Fibroblast of lung (primary cell): ENCODE measurements at regions not wholly inside any gene's neighbourhood (a gene's known extent, or its start where the extent isn't known, plus 50 kb on each side); places are given as distances from the start of the nearest gene placed in this dataset.

Experiments used
- DNase-seq, 2 donors: peaks; one replicate each; pipeline versions ENCODE4 v3.0.0 to v3.0.0-alpha.2; 2010; ENCODE audit warnings: low read depth in 2 of 2
- H2AFZ ChIP-seq: 2 replicates; pipeline ENCODE4 v1.5.1; 2012; ENCODE audit warnings: low read length, control low read depth, inconsistent platforms
- H3K27ac ChIP-seq: 2 replicates; pipeline ENCODE4 v1.5.1; 2011; ENCODE audit warnings: low read length, control low read depth; ENCODE audit not compliant: insufficient read depth
- H3K27me3 ChIP-seq: 2 replicates; pipeline ENCODE4 v1.5.1; 2011; ENCODE audit warnings: mild to moderate bottlenecking, low read length; ENCODE audit not compliant: control insufficient read depth, insufficient read depth
- H3K36me3 ChIP-seq: 2 replicates; pipeline ENCODE4 v1.5.1; 2011; ENCODE audit warnings: low read length; ENCODE audit not compliant: control insufficient read depth, insufficient read depth
- H3K4me1 ChIP-seq: 2 replicates; pipeline ENCODE4 v1.5.1; 2011; ENCODE audit warnings: low read length; ENCODE audit not compliant: control insufficient read depth, insufficient read depth; ENCODE audit errors: extremely low read depth
- H3K4me2 ChIP-seq: 2 replicates; pipeline ENCODE4 v1.5.1; 2011; ENCODE audit warnings: low read length, control low read depth; ENCODE audit not compliant: insufficient read depth; ENCODE audit errors: extremely low read depth
- H3K4me3 ChIP-seq, 4 experiments: fragments of 200-600 bp in 1 of 4; sonication (generic) in 1 of 4; replicated peaks in 1 of 4; 2 replicates each; pipeline ENCODE4 v1.5.1; 2011 to 2016; ENCODE audit warnings: low read length in 4 of 4, low read depth in 3 of 4, mild to moderate bottlenecking in 3 of 4, control low read depth in 2 of 4, inconsistent platforms in 1 of 4, mixed read lengths in 1 of 4; ENCODE audit not compliant: insufficient read depth in 1 of 4; ENCODE audit errors: control extremely low read depth in 1 of 4
- H3K79me2 ChIP-seq: 2 replicates; pipeline ENCODE4 v1.5.1; 2012; ENCODE audit warnings: mild to moderate bottlenecking, low read length, inconsistent platforms; ENCODE audit not compliant: control insufficient read depth, insufficient read depth
- H3K9ac ChIP-seq: 2 replicates; pipeline ENCODE4 v1.5.1; 2011; ENCODE audit warnings: mild to moderate bottlenecking, low read length, control low read depth; ENCODE audit not compliant: insufficient read depth
- H3K9me3 ChIP-seq: 2 replicates; pipeline ENCODE4 v1.5.1; 2012; ENCODE audit warnings: low read depth, low read length; ENCODE audit not compliant: control insufficient read depth, insufficient read depth
- H4K20me1 ChIP-seq: 2 replicates; pipeline ENCODE4 v1.5.1; 2011; ENCODE audit warnings: low read length; ENCODE audit not compliant: control insufficient read depth, insufficient read depth; ENCODE audit errors: extremely low read depth
- CTCF ChIP-seq, 2 donors: IDR thresholded peaks in 1 of 2; conservative IDR thresholded peaks in 1 of 2; 1 replicate in 1 of 2; 2 replicates in 1 of 2; pipeline ENCODE4 v1.5.1; 2011 to 2012; ENCODE audit warnings: low read length in 2 of 2, control low read depth in 1 of 2, inconsistent platforms in 1 of 2, low read depth in 1 of 2, mild to moderate bottlenecking in 1 of 2
- EZH2 ChIP-seq: IDR thresholded peaks from 2 replicates; pipeline ENCODE4 v1.5.1; 2012; ENCODE audit warnings: low read length, control low read depth, mild to moderate bottlenecking; ENCODE audit errors: missing control alignments

GRCh38 chr4:18444206-18444605 lies 422.7 kb upstream of the LCORL start:
- H3K9me3 ChIP-seq: no peaks in the 10 kb centered on the region
- H3K36me3 ChIP-seq: no peaks in the 10 kb centered on the region
- H3K27me3 ChIP-seq: no peaks in the 10 kb centered on the region
- H3K4me3 ChIP-seq: no peak overlapping the region
- no peaks in the 10 kb centered on the region for H4K20me1 ChIP-seq
- H3K4me1 ChIP-seq: no peaks in the 10 kb centered on the region
- no peak overlapping the region for H2AFZ ChIP-seq
- no peak overlapping the region for H3K4me2 ChIP-seq
- no peak for DNase-seq
- no peak overlapping the region for H3K9ac ChIP-seq
- no peak overlapping the region for H3K27ac ChIP-seq
- TF ChIP-seq EZH2 (no peak), CTCF (conservative IDR thresholded peaks at IDR 0.05 in 1 of 2, IDR thresholded peaks at IDR 0.05 in 1 of 2; ENCODE audit: low read depth in 1 of 2, low read length in 2 of 2) (no peak)
- no peaks in the 10 kb centered on the region for H3K79me2 ChIP-seq

GRCh38 chr4:18442957-18443356 lies 421.4 kb upstream of the LCORL start:
- H3K4me1 ChIP-seq: no peaks in the 10 kb centered on the region
- no peaks in the 10 kb centered on the region for H3K36me3 ChIP-seq
- no peak overlapping the region for H3K4me2 ChIP-seq
- H3K9me3 ChIP-seq: no peaks in the 10 kb centered on the region
- DNase-seq: no peak
- TF ChIP-seq CTCF (conservative IDR thresholded peaks at IDR 0.05 in 1 of 2, IDR thresholded peaks at IDR 0.05 in 1 of 2; ENCODE audit: low read depth in 1 of 2, low read length in 2 of 2) (no peak), EZH2 (no peak)
- no peak overlapping the region for H3K27ac ChIP-seq
- no peaks in the 10 kb centered on the region for H4K20me1 ChIP-seq
- no peak overlapping the region for H3K9ac ChIP-seq
- H2AFZ ChIP-seq: no peak overlapping the region
- no peaks in the 10 kb centered on the region for H3K79me2 ChIP-seq
- H3K27me3 ChIP-seq: no peaks in the 10 kb centered on the region
- H3K4me3 ChIP-seq: no peak overlapping the region

- no peaks in the 10 kb centered on the region for H3K79me2 ChIP-seq
- no peak for TF ChIP-seq EZH2
- TF ChIP-seq CTCF (conservative IDR thresholded peaks at IDR 0.05 in 1 of 2, IDR thresholded peaks at IDR 0.05 in 1 of 2; ENCODE audit: low read depth in 1 of 2, low read length in 2 of 2): no peak
- H3K4me3 ChIP-seq: no peak overlapping the region
- no peaks in the 10 kb centered on the region for H3K9me3 ChIP-seq
- no peak for DNase-seq
- H3K36me3 ChIP-seq: no peaks in the 10 kb centered on the region
- H3K27me3 ChIP-seq: no peaks in the 10 kb centered on the region
- no peak overlapping the region for H2AFZ ChIP-seq
- H3K4me1 ChIP-seq: no peaks in the 10 kb centered on the region
- H3K9ac ChIP-seq: no peak overlapping the region
- H4K20me1 ChIP-seq: no peaks in the 10 kb centered on the region
- H3K27ac ChIP-seq: no peak overlapping the region
- no peak overlapping the region for H3K4me2 ChIP-seq
Measured at GRCh38 chr4:18441676-18442075, 420.1 kb upstream of the LCORL start.
